H9 (cell line): ENCODE measurements at regions not wholly inside any gene's neighbourhood (a gene's known extent, or its start where the extent isn't known, plus 50 kb on each side); places are given as distances from the start of the nearest gene placed in this dataset.
"Not testable (repeated sequence)": the region's sequence is repeated elsewhere in the genome, so short reads cannot be mapped to it uniquely, and the experiment has no call there.

Experiments used
- DNase-seq: peaks from one replicate; pipeline ENCODE4 v3.0.0-alpha.2; 2017
- H2AFZ ChIP-seq: one replicate; pipeline ENCODE4 v1.6.1; 2013; ENCODE audit warnings: mild to moderate bottlenecking, low read length, control low read depth, moderate library complexity
- H2AK5ac ChIP-seq: 2 replicates; pipeline ENCODE4 v1.6.1; 2013; ENCODE audit warnings: low read length, control low read depth, mixed read lengths; ENCODE audit not compliant: insufficient read length
- H2BK120ac ChIP-seq: one replicate; pipeline ENCODE4 v1.6.1; 2013; ENCODE audit warnings: low read depth, mild to moderate bottlenecking, low read length, control low read depth, inconsistent platforms; ENCODE audit not compliant: poor library complexity, severe bottlenecking
- H2BK12ac ChIP-seq: 2 replicates; pipeline ENCODE4 v1.6.1; 2013; ENCODE audit warnings: low read length, control low read depth, mixed read lengths, low read depth; ENCODE audit not compliant: insufficient read length
- H2BK15ac ChIP-seq: 2 replicates; pipeline ENCODE4 v1.6.1; 2013; ENCODE audit warnings: low read depth, low read length, control low read depth
- H2BK20ac ChIP-seq: one replicate; pipeline ENCODE4 v1.6.1; 2013; ENCODE audit warnings: low read depth, mild to moderate bottlenecking, low read length, control low read depth, inconsistent platforms; ENCODE audit not compliant: poor library complexity, severe bottlenecking
- H2BK5ac ChIP-seq: 2 replicates; pipeline ENCODE4 v1.6.1; 2013; ENCODE audit warnings: low read length, control low read depth, mixed read lengths; ENCODE audit not compliant: insufficient read length
- H3K14ac ChIP-seq: 2 replicates; pipeline ENCODE4 v1.6.1; 2013; ENCODE audit warnings: low read length, control low read depth; ENCODE audit not compliant: insufficient read depth
- H3K18ac ChIP-seq: 2 replicates; pipeline ENCODE4 v1.6.1; 2013; ENCODE audit warnings: low read depth, mild to moderate bottlenecking, mixed read lengths, low read length, control low read depth; ENCODE audit not compliant: insufficient read length
- H3K23ac ChIP-seq: 2 replicates; pipeline ENCODE4 v1.6.1; 2013; ENCODE audit warnings: low read length, control low read depth, mixed read lengths, low read depth; ENCODE audit not compliant: insufficient read length
- H3K23me2 ChIP-seq: 2 replicates; pipeline ENCODE4 v1.6.1; 2013; ENCODE audit warnings: low read depth, mild to moderate bottlenecking, mixed read lengths, low read length, control low read depth; ENCODE audit not compliant: insufficient read length, poor library complexity, severe bottlenecking
- H3K27ac ChIP-seq: 2 replicates; pipeline ENCODE4 v1.5.1; 2013; ENCODE audit warnings: low read length, control low read depth, mixed read lengths, low read depth; ENCODE audit not compliant: insufficient read length
- H3K27me3 ChIP-seq: 2 replicates; pipeline ENCODE4 v1.6.1; 2013; ENCODE audit warnings: low read length, control low read depth, inconsistent platforms; ENCODE audit not compliant: insufficient read depth
- H3K4ac ChIP-seq: 2 replicates; pipeline ENCODE4 v1.6.1; 2013; ENCODE audit warnings: low read depth, mild to moderate bottlenecking, control low read depth, inconsistent platforms, low read length, moderate library complexity
- H3K4me1 ChIP-seq: 2 replicates; pipeline ENCODE4 v1.6.1; 2013; ENCODE audit warnings: low read length, control low read depth, inconsistent platforms; ENCODE audit not compliant: insufficient read depth
- H3K4me2 ChIP-seq: 2 replicates; pipeline ENCODE4 v1.6.1; 2013; ENCODE audit warnings: low read length, control low read depth, mixed read lengths; ENCODE audit not compliant: insufficient read length, insufficient read depth
- H3K56ac ChIP-seq: 2 replicates; pipeline ENCODE4 v1.6.1; 2013; ENCODE audit warnings: low read depth, mild to moderate bottlenecking, mixed read lengths, low read length, control low read depth; ENCODE audit not compliant: insufficient read length
- H3K79me1 ChIP-seq: 2 replicates; pipeline ENCODE4 v1.6.1; 2013; ENCODE audit warnings: low read depth, mild to moderate bottlenecking, moderate library complexity, low read length, control low read depth, inconsistent platforms; ENCODE audit not compliant: insufficient read depth, poor library complexity, severe bottlenecking
- H3K79me2 ChIP-seq: 2 replicates; pipeline ENCODE4 v1.6.1; 2013; ENCODE audit warnings: low read length, control low read depth, inconsistent platforms; ENCODE audit not compliant: insufficient read depth
- H3K9ac ChIP-seq: 2 replicates; pipeline ENCODE4 v1.6.1; 2013; ENCODE audit warnings: low read length, control low read depth, mixed read lengths; ENCODE audit not compliant: insufficient read length; ENCODE audit errors: extremely low read depth
- H3K9me3 ChIP-seq: one replicate; pipeline ENCODE4 v1.6.1; 2013; ENCODE audit warnings: low read depth, low read length, inconsistent platforms; ENCODE audit not compliant: control insufficient read depth
- H3T11ph ChIP-seq: one replicate; pipeline ENCODE4 v1.6.1; 2013; ENCODE audit warnings: mild to moderate bottlenecking, low read length, control low read depth, inconsistent platforms
- H4K20me1 ChIP-seq: one replicate; pipeline ENCODE4 v1.6.1; 2013; ENCODE audit not compliant: control insufficient read depth, insufficient read length, insufficient read depth
- H4K5ac ChIP-seq: 2 replicates; pipeline ENCODE4 v1.6.1; 2013; ENCODE audit warnings: low read depth, mild to moderate bottlenecking, mixed read lengths, low read length, control low read depth; ENCODE audit not compliant: insufficient read length
- H4K8ac ChIP-seq: replicated peaks from 2 replicates; pipeline ENCODE4 v1.6.1; 2013; ENCODE audit warnings: low read length, control low read depth, mixed read lengths, low read depth; ENCODE audit not compliant: insufficient read length
- H4K91ac ChIP-seq: 2 replicates; pipeline ENCODE4 v1.6.1; 2013; ENCODE audit warnings: low read depth, mild to moderate bottlenecking, moderate library complexity, mixed read lengths, low read length, control low read depth; ENCODE audit not compliant: insufficient read length
- H3K27ac Mint-ChIP-seq, 3 experiments: 2 replicates in 2 of 3; 3 replicates in 1 of 3; pipeline ENCODE4 v1.8.0; 2020 to 2021; ENCODE audit warnings: mixed read lengths in 3 of 3, mild to moderate bottlenecking in 1 of 3, moderate library complexity in 1 of 3
- H3K27me3 Mint-ChIP-seq: 2 replicates; pipeline ENCODE4 v1.8.0; 2021; ENCODE audit warnings: low read depth, mild to moderate bottlenecking, moderate library complexity, mixed read lengths
- H3K36me3 Mint-ChIP-seq, 3 experiments: 2 replicates in 2 of 3; 3 replicates in 1 of 3; pipeline ENCODE4 v1.8.0; 2020 to 2021; ENCODE audit warnings: low read depth in 3 of 3, mixed read lengths in 3 of 3; ENCODE audit not compliant: insufficient read depth in 1 of 3
- H3K4me1 Mint-ChIP-seq, 2 experiments: 2 replicates each; pipeline ENCODE4 v1.8.0; 2020; ENCODE audit warnings: mixed read lengths in 2 of 2
- H3K4me3 Mint-ChIP-seq, 2 experiments: 2 replicates in 1 of 2; 3 replicates in 1 of 2; pipeline ENCODE4 v1.8.0; 2020 to 2021; ENCODE audit warnings: mild to moderate bottlenecking in 2 of 2, mixed read lengths in 2 of 2, moderate library complexity in 1 of 2
- H3K9me3 Mint-ChIP-seq, 2 experiments: 2 replicates in 1 of 2; 3 replicates in 1 of 2; pipeline ENCODE4 v1.8.0; 2020; ENCODE audit warnings: mild to moderate bottlenecking in 2 of 2, mixed read lengths in 2 of 2, moderate library complexity in 1 of 2
- WGBS: extraction: QIAGEN DNeasy Blood & Tissue Kit; methylation state at CpG from one replicate; pipeline ENCODE4 v1.1.7; 2013; ENCODE audit warnings: missing lambda C conversion rate, low lambda C conversion rate, mixed read lengths; ENCODE audit not compliant: insufficient read length; ENCODE audit errors: extremely low coverage; 5-methylcytosine and 5-hydroxymethylcytosine counted together

DNA sequence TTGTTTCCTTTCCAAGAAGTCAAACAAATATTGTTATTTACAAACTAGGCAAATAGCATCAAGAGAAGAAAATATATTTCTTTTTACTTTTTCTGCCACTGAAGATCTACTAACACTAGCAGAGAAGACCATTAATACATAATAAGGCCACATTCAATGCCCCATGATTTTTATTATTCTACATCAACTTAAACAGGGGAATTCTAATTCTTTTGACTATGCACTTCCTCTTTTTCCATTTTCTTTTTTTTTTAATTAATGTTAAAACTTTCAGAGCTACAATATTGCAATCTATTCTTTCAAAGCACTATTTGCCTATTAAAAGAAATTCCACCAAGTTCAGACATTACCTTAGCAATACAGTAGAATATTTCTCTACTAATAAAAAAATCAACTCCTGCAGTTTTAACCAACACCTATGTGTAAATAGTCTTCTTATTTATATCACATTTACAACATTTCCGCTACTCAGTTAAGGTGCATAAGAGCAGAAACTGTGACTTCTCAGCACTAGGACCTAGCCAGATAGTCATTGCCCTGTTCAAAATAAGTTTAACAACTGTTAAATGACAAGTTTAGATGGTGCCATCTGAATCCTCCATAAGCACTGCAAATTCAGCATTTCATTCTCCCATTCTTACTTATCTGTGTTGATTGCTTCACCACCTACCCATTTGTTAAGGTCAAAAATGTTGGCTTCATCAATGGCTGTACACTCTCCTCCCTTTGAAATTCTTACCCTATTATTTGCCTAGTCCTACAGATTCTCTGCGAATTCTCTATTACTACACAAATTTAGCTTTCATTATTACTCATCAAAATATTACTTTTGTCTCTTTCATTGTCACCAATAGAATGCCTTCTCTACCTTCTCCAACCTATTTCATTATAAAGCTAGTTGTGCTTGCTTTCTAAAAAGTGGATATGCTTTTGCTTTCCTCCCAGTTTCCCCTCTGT is 90.1 kb downstream of the SPDYE17 start:
- H3K14ac ChIP-seq, H3K23ac ChIP-seq, H3K27me3 ChIP-seq, H3K9me3 Mint-ChIP-seq, H3K4ac ChIP-seq, H3K4me3 Mint-ChIP-seq, H4K91ac ChIP-seq, H2BK12ac ChIP-seq, H3K4me2 ChIP-seq, H2BK15ac ChIP-seq, H2BK20ac ChIP-seq, H3K56ac ChIP-seq, H3K4me1 Mint-ChIP-seq, H3K27me3 Mint-ChIP-seq, H3K9me3 ChIP-seq, H3K79me2 ChIP-seq, H3K36me3 Mint-ChIP-seq, H2BK120ac ChIP-seq, H2BK5ac ChIP-seq, H3K4me1 ChIP-seq, H3K79me1 ChIP-seq, H3K27ac Mint-ChIP-seq, H3K27ac ChIP-seq, H4K8ac ChIP-seq, H4K5ac ChIP-seq, H3K9ac ChIP-seq, H2AK5ac ChIP-seq, H2AFZ ChIP-seq, H4K20me1 ChIP-seq, H3K23me2 ChIP-seq, H3T11ph ChIP-seq, H3K18ac ChIP-seq, DNase-seq: not testable (repeated sequence)
- WGBS, result no CpG with 5 or more reads among the region's 2 CpGs

DNA sequence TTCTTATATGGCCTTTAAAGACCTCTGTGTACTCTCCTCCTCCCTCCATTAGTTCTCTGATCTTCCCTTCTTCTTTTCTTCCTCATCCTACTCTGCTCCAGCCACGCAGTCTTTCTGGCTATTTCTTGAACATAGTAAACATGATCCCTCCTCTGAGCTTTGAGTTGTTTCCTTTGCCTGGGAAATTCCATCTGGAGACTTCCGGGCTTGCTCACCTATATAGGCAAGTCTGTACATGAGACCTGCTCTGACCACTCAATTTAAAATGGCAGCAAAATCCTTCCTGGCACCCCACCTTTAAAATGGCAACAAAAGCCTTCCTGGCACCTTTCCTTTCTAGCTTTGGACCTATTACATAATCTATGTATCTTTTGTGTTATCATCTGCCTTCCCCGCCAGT is 94.4 kb downstream of the SPDYE17 start:
- H3K27ac Mint-ChIP-seq, H3K4me1 ChIP-seq, H3K9me3 ChIP-seq, H3K27me3 Mint-ChIP-seq, H3T11ph ChIP-seq, H3K4me2 ChIP-seq, H2BK20ac ChIP-seq, H3K27ac ChIP-seq, H3K14ac ChIP-seq, H3K23me2 ChIP-seq, H4K8ac ChIP-seq, H3K9me3 Mint-ChIP-seq, H3K4me1 Mint-ChIP-seq, H2AFZ ChIP-seq, H3K79me1 ChIP-seq, H3K9ac ChIP-seq, H2BK12ac ChIP-seq, H3K18ac ChIP-seq, H4K5ac ChIP-seq, H2BK5ac ChIP-seq, H3K23ac ChIP-seq, H3K56ac ChIP-seq, H3K27me3 ChIP-seq, H4K20me1 ChIP-seq, DNase-seq, H4K91ac ChIP-seq, H3K36me3 Mint-ChIP-seq, H2BK15ac ChIP-seq, H3K4ac ChIP-seq, H3K79me2 ChIP-seq, H3K4me3 Mint-ChIP-seq, H2AK5ac ChIP-seq, H2BK120ac ChIP-seq: not testable (repeated sequence)
- WGBS, result no CpG with 5 or more reads among the region's 3 CpGs
